ENCODE measurements at regions not wholly inside any gene's neighbourhood (a gene's known extent, or its start where the extent isn't known, plus 50 kb on each side); places are given as distances from the start of the nearest gene placed in this dataset.
A peak's percentile ranks its signal among the peaks of the same experiment; 100 is the strongest.

DNA sequence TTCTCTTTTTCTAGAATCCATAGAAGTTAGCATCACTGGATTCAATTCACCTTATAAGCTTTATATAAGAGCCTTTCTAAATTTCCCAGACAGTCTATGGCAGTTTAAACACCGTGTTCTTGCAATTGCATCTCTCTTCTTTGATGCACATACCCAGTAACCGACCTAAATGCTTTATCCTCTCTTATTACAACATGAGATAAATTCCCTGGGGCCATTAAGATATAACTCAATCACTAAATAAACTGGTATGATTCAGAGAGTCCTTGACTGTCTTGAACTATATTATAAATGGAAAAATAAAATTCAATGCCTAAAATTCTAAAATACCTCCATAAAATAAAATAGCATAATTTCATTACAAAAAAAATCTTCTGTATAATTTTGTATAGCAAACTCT is 98.1 kb downstream of the DIRAS2 start:
- Histone ChIP-seq H3K4me3 (ENCODE audit: low read depth, low read length) (no peak overlapping the region), H3K9me3 (no peaks in the 10 kb centered on the region), H3K27me3 (replicated peaks; ENCODE audit: control insufficient read depth, insufficient read depth, low read length) (no peaks in the 10 kb centered on the region), H3K36me3 (ENCODE audit: control insufficient read depth, insufficient read depth, low read length) (no peaks in the 10 kb centered on the region), H3K4me1 (no peaks in the 10 kb centered on the region)
- TF ChIP-seq, protein P1, sequence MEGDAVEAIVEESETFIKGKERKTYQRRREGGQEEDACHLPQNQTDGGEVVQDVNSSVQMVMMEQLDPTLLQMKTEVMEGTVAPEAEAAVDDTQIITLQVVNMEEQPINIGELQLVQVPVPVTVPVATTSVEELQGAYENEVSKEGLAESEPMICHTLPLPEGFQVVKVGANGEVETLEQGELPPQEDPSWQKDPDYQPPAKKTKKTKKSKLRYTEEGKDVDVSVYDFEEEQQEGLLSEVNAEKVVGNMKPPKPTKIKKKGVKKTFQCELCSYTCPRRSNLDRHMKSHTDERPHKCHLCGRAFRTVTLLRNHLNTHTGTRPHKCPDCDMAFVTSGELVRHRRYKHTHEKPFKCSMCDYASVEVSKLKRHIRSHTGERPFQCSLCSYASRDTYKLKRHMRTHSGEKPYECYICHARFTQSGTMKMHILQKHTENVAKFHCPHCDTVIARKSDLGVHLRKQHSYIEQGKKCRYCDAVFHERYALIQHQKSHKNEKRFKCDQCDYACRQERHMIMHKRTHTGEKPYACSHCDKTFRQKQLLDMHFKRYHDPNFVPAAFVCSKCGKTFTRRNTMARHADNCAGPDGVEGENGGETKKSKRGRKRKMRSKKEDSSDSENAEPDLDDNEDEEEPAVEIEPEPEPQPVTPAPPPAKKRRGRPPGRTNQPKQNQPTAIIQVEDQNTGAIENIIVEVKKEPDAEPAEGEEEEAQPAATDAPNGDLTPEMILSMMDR (IDR thresholded peaks at IDR 0.05; ENCODE audit: insufficient read depth in 1 of 2, low read depth in 1 of 2, low read length in 1 of 2, severe bottlenecking in 1 of 2, unreplicated experiment in 1 of 2), result no peak
- ChIA-PET POLR2A (no interaction called here), CTCF (no interaction called here)
- no peaks in the 10 kb centered on the region for H3K4me1 Mint-ChIP-seq (ENCODE audit: low read depth, unreplicated experiment)
- no TSS peak for BruUV-seq (replicated peaks)
- no peaks in the 10 kb centered on the region for H3K36me3 Mint-ChIP-seq (ENCODE audit: insufficient read depth, unreplicated experiment)
- no peaks in the 10 kb centered on the region for H3K9me3 Mint-ChIP-seq (ENCODE audit: unreplicated experiment)
- no peak for DNase-seq
- no peaks in the 10 kb centered on the region for H3K27me3 Mint-ChIP-seq (ENCODE audit: insufficient read depth, unreplicated experiment)
- no peak overlapping the region for H3K27ac Mint-ChIP-seq (ENCODE audit: unreplicated experiment)
- H3K4me3 Mint-ChIP-seq (ENCODE audit: unreplicated experiment), result no peak overlapping the region
- intact Hi-C loops (cut with micrococcal nuclease; ENCODE audit: unreplicated experiment), result no loop called here

- TF ChIP-seq, protein P1 (IDR thresholded peaks at IDR 0.05; ENCODE audit: insufficient read depth in 1 of 2, low read depth in 1 of 2, low read length in 1 of 2, severe bottlenecking in 1 of 2, unreplicated experiment in 1 of 2), result no peak
- Mint-ChIP-seq H3K36me3 (ENCODE audit: insufficient read depth, unreplicated experiment) (no peaks in the 10 kb centered on the region), H3K4me1 (ENCODE audit: low read depth, unreplicated experiment) (no peaks in the 10 kb centered on the region), H3K27ac (ENCODE audit: unreplicated experiment) (no peak overlapping the region), H3K27me3 (ENCODE audit: insufficient read depth, unreplicated experiment) (no peaks in the 10 kb centered on the region), H3K9me3 (ENCODE audit: unreplicated experiment) (peaks cover 2% of the 10 kb centered on the region), H3K4me3 (ENCODE audit: unreplicated experiment) (no peak overlapping the region)
- Histone ChIP-seq H3K9me3 (no peaks in the 10 kb centered on the region), H3K36me3 (ENCODE audit: control insufficient read depth, insufficient read depth, low read length) (no peaks in the 10 kb centered on the region), H3K4me3 (ENCODE audit: low read depth, low read length) (no peak overlapping the region), H3K27me3 (replicated peaks; ENCODE audit: control insufficient read depth, insufficient read depth, low read length) (no peaks in the 10 kb centered on the region), H3K4me1 (no peaks in the 10 kb centered on the region)
- no TSS peak for BruUV-seq (replicated peaks)
- DNase-seq, result peak; percentile 6 to 40
- CTCF ChIA-PET, result no interaction called here
- intact Hi-C loops (cut with micrococcal nuclease; ENCODE audit: unreplicated experiment), result no loop called here
- POLR2A ChIA-PET, result no interaction called here
Measured at GRCh38 chr9:90546200-90546599, 96.4 kb downstream of the DIRAS2 start.

- ChIA-PET CTCF (interaction anchor here (0.8 kb wide), 1 partner anchor 89 kb away, joined by 5 read pairs; no protein-coding TSS in a partner anchor), POLR2A (no interaction called here)
- Mint-ChIP-seq H3K27ac (ENCODE audit: unreplicated experiment) (no peak overlapping the region), H3K36me3 (ENCODE audit: insufficient read depth, unreplicated experiment) (no peaks in the 10 kb centered on the region), H3K4me1 (ENCODE audit: low read depth, unreplicated experiment) (no peaks in the 10 kb centered on the region), H3K27me3 (ENCODE audit: insufficient read depth, unreplicated experiment) (no peaks in the 10 kb centered on the region), H3K9me3 (ENCODE audit: unreplicated experiment) (peaks cover 11% of the 10 kb centered on the region), H3K4me3 (ENCODE audit: unreplicated experiment) (no peak overlapping the region)
- H3K4me3 ChIP-seq (ENCODE audit: low read depth, low read length), result no peak overlapping the region
- H3K36me3 ChIP-seq (ENCODE audit: control insufficient read depth, insufficient read depth, low read length), result no peaks in the 10 kb centered on the region
- no peak for DNase-seq
- intact Hi-C loops (cut with micrococcal nuclease; ENCODE audit: unreplicated experiment), result no loop called here
- TF ChIP-seq, protein P1 (IDR thresholded peaks at IDR 0.05; ENCODE audit: insufficient read depth in 1 of 2, low read depth in 1 of 2, low read length in 1 of 2, severe bottlenecking in 1 of 2, unreplicated experiment in 1 of 2), result no peak
- BruUV-seq (replicated peaks), result no TSS peak
- H3K9me3 ChIP-seq, result no peaks in the 10 kb centered on the region
- H3K27me3 ChIP-seq (replicated peaks; ENCODE audit: control insufficient read depth, insufficient read depth, low read length), result no peaks in the 10 kb centered on the region
- no peaks in the 10 kb centered on the region for H3K4me1 ChIP-seq
Measured at GRCh38 chr9:90547896-90548295, 94.7 kb downstream of the DIRAS2 start.

All from Caco-2 (cell line).